Endothelial cell of umbilical vein (primary cell): ENCODE measurements at regions not wholly inside any gene's neighbourhood (a gene's known extent, or its start where the extent isn't known, plus 50 kb on each side); places are given as distances from the start of the nearest gene placed in this dataset.

Experiments
- BruUV-seq: library from RNA; stranded (reverse); fragments of 400-500 nt; replicated peaks from 2 replicates; lab custom pipeline; 2021; lab: Mats Ljungman, UMichigan
- CTCF ChIA-PET: fragments of 300-600, 350-600 bp; sonication (Branson Sonifier 250); formaldehyde crosslinking; loops from one replicate; lab custom pipeline; 2021; ENCODE audit warnings: antibody characterized with exemption, inconsistent platforms; lab: Charles Lee
- POLR2A ChIA-PET: fragments of 300-600, 350-600 bp; sonication (Branson Sonifier 250); formaldehyde crosslinking; loops from one replicate; lab custom pipeline; 2021; ENCODE audit warnings: antibody characterized with exemption, inconsistent platforms; lab: Charles Lee
- DNase-seq: peaks from one replicate; pipeline ENCODE4 v3.0.0-alpha.2; 2011; ENCODE audit warnings: low read depth, low spot score
- FAIRE-seq: peaks from 2 replicates; lab custom pipeline; 2011; peaks lifted over from hg19 to GRCh38; lab: Jason Lieb, UNC
- H2AFZ ChIP-seq: 2 replicates; pipeline ENCODE4 v1.6.0; 2012; ENCODE audit warnings: low read depth, low read length, control low read depth, inconsistent platforms
- H3K27ac ChIP-seq: 2 replicates; pipeline ENCODE4 v1.5.1; 2011; ENCODE audit warnings: low read depth, mild to moderate bottlenecking, control low read depth, low read length, moderate library complexity; ENCODE audit not compliant: insufficient read depth
- H3K27me3 ChIP-seq, 2 experiments: 2 replicates each; pipeline versions ENCODE4 v1.6.0 to v1.6.1; 2011; ENCODE audit warnings: low read length in 2 of 2, mixed read lengths in 1 of 2; ENCODE audit not compliant: control insufficient read depth in 2 of 2, insufficient read depth in 2 of 2
- H3K36me3 ChIP-seq, 2 experiments: 2 replicates in 1 of 2; 3 replicates in 1 of 2; pipeline ENCODE4 v1.5.1; 2011; ENCODE audit warnings: low read length in 2 of 2, mild to moderate bottlenecking in 1 of 2, moderate library complexity in 1 of 2; ENCODE audit not compliant: control insufficient read depth in 2 of 2, insufficient read depth in 2 of 2; ENCODE audit errors: extremely low read depth in 1 of 2
- H3K4me1 ChIP-seq: 3 replicates; pipeline ENCODE4 v1.5.1; 2011; ENCODE audit warnings: mild to moderate bottlenecking, low read length; ENCODE audit not compliant: control insufficient read depth, insufficient read depth; ENCODE audit errors: extremely low read depth
- H3K4me2 ChIP-seq: 2 replicates; pipeline ENCODE4 v1.6.1; 2011; ENCODE audit warnings: low read length, control low read depth, mixed read lengths; ENCODE audit not compliant: insufficient read depth
- H3K4me3 ChIP-seq, 3 experiments: fragments of 200-600 bp in 1 of 3; sonication (generic), shearing (Covaris generic) in 1 of 3; replicated peaks in 1 of 3; 2 replicates each; pipeline ENCODE4 v1.5.1; 2011 to 2016; ENCODE audit warnings: control low read depth in 3 of 3, low read length in 3 of 3, mild to moderate bottlenecking in 2 of 3, inconsistent platforms in 1 of 3, low read depth in 1 of 3, moderate library complexity in 1 of 3; ENCODE audit not compliant: insufficient read depth in 1 of 3
- H3K79me2 ChIP-seq: 2 replicates; pipeline ENCODE4 v1.6.0; 2012; ENCODE audit warnings: low read length, inconsistent platforms; ENCODE audit not compliant: control insufficient read depth, insufficient read depth
- H3K9ac ChIP-seq: replicated peaks from 2 replicates; pipeline ENCODE3; 2011; ENCODE audit warnings: low read length, control low read depth; ENCODE audit not compliant: insufficient read depth; ENCODE audit errors: extremely low read depth
- H3K9me1 ChIP-seq: replicated peaks from 3 replicates; pipeline ENCODE4 v1.6.0; 2011; ENCODE audit warnings: mild to moderate bottlenecking, low read length; ENCODE audit not compliant: control insufficient read depth, insufficient read depth; ENCODE audit errors: extremely low read depth
- H3K9me3 ChIP-seq: replicated peaks from 2 replicates; pipeline ENCODE4 v1.5.1; 2012; ENCODE audit warnings: low read length, inconsistent platforms; ENCODE audit not compliant: control insufficient read depth, insufficient read depth
- H4K20me1 ChIP-seq: replicated peaks from 2 replicates; pipeline ENCODE3; 2011; ENCODE audit warnings: mild to moderate bottlenecking, low read length; ENCODE audit not compliant: control insufficient read depth, insufficient read depth; ENCODE audit errors: extremely low read depth
- CTCF ChIP-seq, 2 donors: IDR thresholded peaks; 1 replicate in 1 of 2; 2 replicates in 1 of 2; pipeline ENCODE4 v1.5.1; 2011; ENCODE audit warnings: low read length in 2 of 2, mild to moderate bottlenecking in 2 of 2, moderate library complexity in 2 of 2, control low read depth in 1 of 2, inconsistent platforms in 1 of 2, low read depth in 1 of 2; ENCODE audit not compliant: insufficient read depth in 1 of 2; ENCODE audit errors: extremely low read depth in 1 of 2
- JUN ChIP-seq: IDR thresholded peaks from 2 replicates; pipeline ENCODE4 v1.6.1; 2011; ENCODE audit warnings: borderline replicate concordance, low read depth; ENCODE audit not compliant: insufficient read length, insufficient read depth
- MAX ChIP-seq: IDR thresholded peaks from 2 replicates; pipeline ENCODE4 v1.6.1; 2011; ENCODE audit not compliant: insufficient read depth, insufficient read length
- POLR2A ChIP-seq: IDR thresholded peaks from 2 replicates; pipeline ENCODE4 v1.6.1; 2012; ENCODE audit warnings: low read depth, mild to moderate bottlenecking, control low read depth, low read length
- POLR2AphosphoS5 ChIP-seq: IDR thresholded peaks from 2 replicates; pipeline ENCODE4 v1.6.1; 2012; ENCODE audit warnings: low read depth, mild to moderate bottlenecking, control low read depth, low read length, moderate library complexity; ENCODE audit not compliant: insufficient read depth
- dilution Hi-C: fragments of 300-500 bp; cut with MboI; formaldehyde crosslinking; loops from one replicate; pipeline ENCODE4 v1.15.0; 2019; ENCODE audit warnings: low sequenced_read_pairs; ENCODE audit not compliant: extremely low pct_ligation_motif_present
- intact Hi-C: fragments of 100-400 bp; cut with micrococcal nuclease; formaldehyde crosslinking; loops from one replicate; pipeline ENCODE4 v1.10.0; 2022

GRCh38 chr4:27293831-27294230, 433.2 kb downstream of the STIM2 start:
- dilution Hi-C loops = no loop called here
- no peak for FAIRE-seq

GRCh38 chr4:27304751-27305150, 444.1 kb downstream of the STIM2 start:
- H3K9ac ChIP-seq = no peak overlapping the region
- no peak for FAIRE-seq
- no peak overlapping the region for H2AFZ ChIP-seq
- no peaks in the 10 kb centered on the region for H3K79me2 ChIP-seq
- no peaks in the 10 kb centered on the region for H3K9me3 ChIP-seq
- dilution Hi-C loops = no loop called here
- BruUV-seq = no TSS peak
- no peaks in the 10 kb centered on the region for H3K27me3 ChIP-seq
- no peaks in the 10 kb centered on the region for H3K9me1 ChIP-seq
- CTCF ChIA-PET = no interaction called here
- TF ChIP-seq JUN (no peak), MAX (no peak), CTCF (IDR thresholded peaks at IDR 0.05; ENCODE audit: extremely low read depth in 1 of 2, insufficient read depth in 1 of 2, low read depth in 1 of 2, low read length in 2 of 2) (no peak)
- H3K27ac ChIP-seq = no peak overlapping the region
- no peaks in the 10 kb centered on the region for H3K36me3 ChIP-seq
- H3K4me1 ChIP-seq = no peaks in the 10 kb centered on the region
- no peaks in the 10 kb centered on the region for H4K20me1 ChIP-seq
- intact Hi-C loops = no loop called here
- no peak for DNase-seq
- H3K4me3 ChIP-seq = no peak overlapping the region
- H3K4me2 ChIP-seq = no peak overlapping the region
- POLR2A ChIA-PET = no interaction called here

More at GRCh38 chr4:27293831-27294230, 433.2 kb downstream of the STIM2 start:
- Histone ChIP-seq H3K9ac (no peak overlapping the region), H3K9me1 (no peaks in the 10 kb centered on the region), H3K27me3 (no peaks in the 10 kb centered on the region), H3K79me2 (no peaks in the 10 kb centered on the region), H4K20me1 (no peaks in the 10 kb centered on the region), H2AFZ (no peak overlapping the region), H3K9me3 (no peaks in the 10 kb centered on the region), H3K36me3 (no peaks in the 10 kb centered on the region), H3K4me1 (no peaks in the 10 kb centered on the region), H3K4me2 (no peak overlapping the region), H3K4me3 (no peak overlapping the region), H3K27ac (no peak overlapping the region)
- TF ChIP-seq POLR2A = no peak
- no peak for TF ChIP-seq POLR2AphosphoS5
- no TSS peak for BruUV-seq
- CTCF ChIA-PET = no interaction called here
- intact Hi-C loops = no loop called here
- DNase-seq = no peak
- POLR2A ChIA-PET = no interaction called here
